HCT116 (cell line): ENCODE measurements at regions not wholly inside any gene's neighbourhood (a gene's known extent, or its start where the extent isn't known, plus 50 kb on each side); places are given as distances from the start of the nearest gene placed in this dataset.

Experiments
- ATAC-seq: fragments of 200-7000 bp; cut with Tn5 transposase; 2 replicates; pipeline ENCODE4 v1.9.1; 2020; ENCODE audit warnings: mild to moderate bottlenecking, moderate library complexity
- BruUV-seq: library from RNA; stranded (reverse); fragments of 400-500 nt; replicated peaks from 2 replicates; lab custom pipeline; 2021; lab: Mats Ljungman, UMichigan
- CTCF ChIA-PET: fragments of 300-600 bp; sonication (Branson Sonifier 250); formaldehyde crosslinking; loops from one replicate; lab custom pipeline; 2021; ENCODE audit warnings: antibody characterized with exemption; lab: Charles Lee
- POLR2A ChIA-PET: fragments of 300-600, 350-600 bp; sonication (Branson Sonifier 250); formaldehyde crosslinking; loops from one replicate; lab custom pipeline; 2021; ENCODE audit warnings: antibody characterized with exemption; lab: Charles Lee
- RAD21 ChIA-PET, 2 experiments: fragments of 300-600 bp; sonication (Branson Sonifier 250); formaldehyde crosslinking; loops; one replicate each; lab custom pipeline; 2023; ENCODE audit warnings: low total read pairs in 2 of 2; ENCODE audit not compliant: uncharacterized antibody in 2 of 2, unreplicated experiment in 2 of 2, low non-redundant PET in 1 of 2; lab: Charles Lee
- DNase-seq: peaks from one replicate; pipeline ENCODE4 v3.0.0-alpha.2; 2010; ENCODE audit warnings: low read depth, low spot score
- H2AFZ ChIP-seq: fragments of 200-600 bp; shearing (Covaris generic), sonication (generic); 2 replicates; pipeline ENCODE4 v1.6.1; 2017; ENCODE audit warnings: low read depth, mixed run types, mixed read lengths, antibody characterized with exemption, low read length; ENCODE audit not compliant: poor library complexity, severe bottlenecking
- H3K27ac ChIP-seq: 2 replicates; pipeline ENCODE4 v1.5.1; 2012; ENCODE audit warnings: low read depth, low read length
- H3K27me3 ChIP-seq: fragments of 200-600 bp; sonication (generic); 2 replicates; pipeline ENCODE4 v1.6.1; 2016; ENCODE audit warnings: mixed run types, low read length, mixed read lengths; ENCODE audit not compliant: insufficient read depth
- H3K36me3 ChIP-seq, 2 experiments: fragments of 200-500 bp in 1 of 2; fragments of 200-600 bp in 1 of 2; sonication (Bioruptor generic) in 1 of 2; sonication (generic) in 1 of 2; 2 replicates each; pipeline versions ENCODE4 v1.5.1 to v1.6.1; 2014 to 2016; ENCODE audit warnings: low read length in 2 of 2, inconsistent platforms in 1 of 2, mixed read lengths in 1 of 2, mixed run types in 1 of 2; ENCODE audit not compliant: insufficient read depth in 2 of 2, control insufficient read depth in 1 of 2
- H3K4me1 ChIP-seq, 2 experiments: fragments of 200-600 bp in 1 of 2; sonication (generic) in 1 of 2; 2 replicates each; pipeline versions ENCODE4 v1.5.1 to v1.6.1; 2012 to 2017; ENCODE audit warnings: low read length in 2 of 2, inconsistent platforms in 1 of 2, mild to moderate bottlenecking in 1 of 2, mixed read lengths in 1 of 2, mixed run types in 1 of 2, moderate library complexity in 1 of 2; ENCODE audit not compliant: insufficient read depth in 2 of 2, control insufficient read depth in 1 of 2
- H3K4me2 ChIP-seq: fragments of 200-600 bp; sonication (generic); 2 replicates; pipeline ENCODE4 v1.6.1; 2017; ENCODE audit warnings: mixed run types, low read length, mixed read lengths
- H3K4me3 ChIP-seq, 2 experiments: fragments of 200-600 bp in 1 of 2; sonication (generic) in 1 of 2; replicated peaks in 1 of 2; 2 replicates each; pipeline ENCODE4 v1.5.1; 2011 to 2016; ENCODE audit warnings: low read length in 2 of 2, control low read depth in 1 of 2, low read depth in 1 of 2, mild to moderate bottlenecking in 1 of 2, mixed read lengths in 1 of 2, mixed run types in 1 of 2
- H3K79me2 ChIP-seq: fragments of 200-600 bp; sonication (generic); 2 replicates; pipeline ENCODE4 v1.6.1; 2017; ENCODE audit warnings: mild to moderate bottlenecking, mixed run types, low read length, moderate library complexity, mixed read lengths; ENCODE audit not compliant: insufficient read depth
- H3K9ac ChIP-seq: fragments of 200-600 bp; sonication (generic); 2 replicates; pipeline ENCODE4 v1.6.1; 2016; ENCODE audit warnings: low read length, mixed read lengths
- H3K9me2 ChIP-seq: fragments of 200-600 bp; sonication (generic), shearing (Covaris generic); 2 replicates; pipeline ENCODE4 v1.6.1; 2017; ENCODE audit warnings: mixed run types, mild to moderate bottlenecking, moderate library complexity; ENCODE audit not compliant: insufficient read depth
- H3K9me3 ChIP-seq, 2 experiments: fragments of 200-500 bp in 1 of 2; fragments of 200-600 bp in 1 of 2; sonication (Bioruptor generic) in 1 of 2; sonication (generic) in 1 of 2; 2 replicates each; pipeline ENCODE4 v1.6.1; 2014 to 2017; ENCODE audit warnings: low read length in 2 of 2, mixed read lengths in 2 of 2, inconsistent platforms in 1 of 2, low read depth in 1 of 2, mild to moderate bottlenecking in 1 of 2, mixed run types in 1 of 2, moderate library complexity in 1 of 2; ENCODE audit not compliant: control insufficient read depth in 1 of 2, insufficient read depth in 1 of 2
- H4K20me1 ChIP-seq: fragments of 200-600 bp; sonication (generic), shearing (Covaris generic); 2 replicates; pipeline ENCODE4 v1.6.1; 2017; ENCODE audit warnings: mixed run types, mild to moderate bottlenecking, moderate library complexity; ENCODE audit not compliant: insufficient read depth
- CEBPB ChIP-seq: IDR thresholded peaks from 2 replicates; pipeline ENCODE4 v1.6.1; 2012; ENCODE audit warnings: low read depth
- CTCF ChIP-seq, 3 experiments: fragments of 200-600 bp in 1 of 3; sonication (generic) in 1 of 3; IDR thresholded peaks in 2 of 3; conservative IDR thresholded peaks in 1 of 3; 2 replicates each; pipeline ENCODE4 v1.5.1; 2012 to 2017; ENCODE audit warnings: low read depth in 2 of 3, low read length in 2 of 3, antibody characterized with exemption in 1 of 3, borderline replicate concordance in 1 of 3, control low read depth in 1 of 3, mild to moderate bottlenecking in 1 of 3, mixed read lengths in 1 of 3, mixed run types in 1 of 3, moderate library complexity in 1 of 3; ENCODE audit not compliant: insufficient read depth in 1 of 3
- EGR1 ChIP-seq: IDR thresholded peaks from 2 replicates; pipeline ENCODE4 v1.6.1; 2012; ENCODE audit warnings: low read depth
- EZH2 ChIP-seq: fragments of 200-600 bp; sonication (generic); IDR thresholded peaks from 2 replicates; pipeline ENCODE4 v1.6.1; 2017; ENCODE audit warnings: antibody characterized with exemption, mixed run types
- EZH2phosphoT487 ChIP-seq: fragments of 200-600 bp; IDR thresholded peaks from 2 replicates; pipeline ENCODE4 v1.6.1; 2018; ENCODE audit warnings: antibody characterized with exemption, borderline replicate concordance
- JUND ChIP-seq: IDR thresholded peaks from 2 replicates; pipeline ENCODE4 v1.6.1; 2012
- MAX ChIP-seq: IDR thresholded peaks from 2 replicates; pipeline ENCODE4 v1.6.1; 2012
- POLR2A ChIP-seq: IDR thresholded peaks from 2 replicates; pipeline ENCODE4 v1.7.0; 2011; ENCODE audit warnings: borderline replicate concordance; ENCODE audit not compliant: insufficient read depth, insufficient read length; ENCODE audit errors: extremely low read depth
- POLR2AphosphoS5 ChIP-seq: IDR thresholded peaks from 2 replicates; pipeline ENCODE4 v1.6.1; 2011; ENCODE audit warnings: mild to moderate bottlenecking, low read depth, low read length, moderate library complexity
- RAD21 ChIP-seq: IDR thresholded peaks from 2 replicates; pipeline ENCODE4 v1.6.1; 2012; ENCODE audit warnings: low read depth, mild to moderate bottlenecking
- REST ChIP-seq: IDR thresholded peaks from 2 replicates; pipeline ENCODE4 v1.6.1; 2012; ENCODE audit warnings: low read depth
- SIN3A ChIP-seq: IDR thresholded peaks from 2 replicates; pipeline ENCODE4 v1.6.1; 2012; ENCODE audit warnings: low read depth
- SP1 ChIP-seq: IDR thresholded peaks from 2 replicates; pipeline ENCODE4 v1.6.1; 2012; ENCODE audit warnings: low read depth
- TCF7L2 ChIP-seq: IDR thresholded peaks from 2 replicates; pipeline ENCODE4 v1.7.0; 2011; ENCODE audit warnings: borderline replicate concordance, inconsistent platforms; ENCODE audit not compliant: insufficient read depth, insufficient read length; ENCODE audit errors: extremely low read depth
- ZFX ChIP-seq: fragments of 450-650 bp; IDR thresholded peaks from 2 replicates; pipeline ENCODE4 v1.6.1; 2017
- ZNF274 ChIP-seq: fragments of 200-500 bp; sonication (Bioruptor generic); IDR thresholded peaks from 2 replicates; pipeline ENCODE4 v1.6.1; 2014; ENCODE audit warnings: mild to moderate bottlenecking, low read depth, low read length, inconsistent platforms
- intact Hi-C: fragments of 100-400 bp; cut with micrococcal nuclease; formaldehyde crosslinking; loops from 2 replicates; pipeline ENCODE4 v1.10.0; 2022

- Histone ChIP-seq H3K9me2 (no peaks in the 10 kb centered on the region), H4K20me1 (no peaks in the 10 kb centered on the region), H3K27ac (no peak overlapping the region), H3K9ac (no peak overlapping the region), H3K4me1 (no peaks in the 10 kb centered on the region), H3K9me3 (no peaks in the 10 kb centered on the region), H2AFZ (no peak overlapping the region), H3K79me2 (no peaks in the 10 kb centered on the region), H3K27me3 (no peaks in the 10 kb centered on the region), H3K4me3 (no peak overlapping the region), H3K36me3 (no peaks in the 10 kb centered on the region), H3K4me2 (no peak overlapping the region)
- DNase-seq (no peak), ATAC-seq (no peak)
- TF ChIP-seq JUND (no peak), CEBPB (no peak), MAX (no peak), POLR2AphosphoS5 (no peak), EZH2phosphoT487 (no peak), EZH2 (no peak), CTCF (IDR thresholded peaks at IDR 0.05 in 2 of 3, conservative IDR thresholded peaks at IDR 0.05 in 1 of 3; ENCODE audit: borderline replicate concordance in 1 of 3, insufficient read depth in 1 of 3, low read depth in 2 of 3, low read length in 2 of 3) (no peak), EGR1 (no peak), ZNF274 (no peak), SIN3A (no peak), SP1 (no peak), TCF7L2 (no peak), POLR2A (no peak), RAD21 (no peak), ZFX (no peak), REST (no peak)
- no TSS peak for BruUV-seq
- ChIA-PET RAD21 (no interaction called here), POLR2A (no interaction called here), CTCF (no interaction called here)
- intact Hi-C loops: no loop called here
Observed at GRCh38 chr7:113446391-113446790, 328.0 kb upstream of the SMIM30 start.
